Suprapubic skin (tissue), 4 donors: ENCODE measurements at regions not wholly inside any gene's neighbourhood (a gene's known extent, or its start where the extent isn't known, plus 50 kb on each side); places are given as distances from the start of the nearest gene placed in this dataset.

Experiments
- DNase-seq, 2 donors: peaks; one replicate each; pipeline ENCODE4 v3.0.0-alpha.2; 2019; ENCODE audit warnings: low spot score in 2 of 2
- H3K27ac ChIP-seq: fragments of 200-600 bp; sonication (generic); one replicate; pipeline ENCODE4 v1.5.1; 2019
- H3K27me3 ChIP-seq: fragments of 200-600 bp; sonication (generic); one replicate; pipeline ENCODE4 v1.5.1; 2019
- H3K36me3 ChIP-seq: fragments of 200-600 bp; sonication (generic); one replicate; pipeline ENCODE4 v1.5.1; 2019
- H3K4me1 ChIP-seq: fragments of 200-600 bp; sonication (generic); one replicate; pipeline ENCODE4 v1.5.1; 2019
- H3K4me3 ChIP-seq: fragments of 200-600 bp; sonication (generic); one replicate; pipeline ENCODE4 v1.5.1; 2019; ENCODE audit warnings: mild to moderate bottlenecking
- H3K9me3 ChIP-seq: fragments of 200-600 bp; sonication (generic); one replicate; pipeline ENCODE4 v1.5.1; 2019
- EP300 ChIP-seq: sonication (generic); formaldehyde crosslinking; IDR thresholded peaks from one replicate; pipeline ENCODE4 v1.6.1; 2017; ENCODE audit warnings: antibody characterized with exemption
- POLR2A ChIP-seq, 2 donors: fragments of 450-650 bp; IDR thresholded peaks; one replicate each; pipeline ENCODE4 v1.6.1; 2017; ENCODE audit warnings: antibody characterized with exemption in 2 of 2, mild to moderate bottlenecking in 2 of 2, moderate library complexity in 2 of 2
- POLR2AphosphoS5 ChIP-seq, 3 donors: sonication (generic); formaldehyde crosslinking; IDR thresholded peaks; one replicate each; pipeline ENCODE4 v1.6.1; 2017; ENCODE audit warnings: antibody characterized with exemption in 3 of 3
- WGBS: methylation state at CpG from one replicate; pipeline ENCODE4 v1.1.5; 2018; 5-methylcytosine and 5-hydroxymethylcytosine counted together
- TF ChIP-seq, protein P1 (sequence below), 2 donors: fragments of 200-600 bp in 1 of 2; fragments of 450-650 bp in 1 of 2; sonication (generic) in 1 of 2; IDR thresholded peaks; one replicate each; pipeline ENCODE4 v1.5.1; 2016 to 2019; ENCODE audit warnings: antibody characterized with exemption in 2 of 2, mild to moderate bottlenecking in 1 of 2, moderate library complexity in 1 of 2

DNA sequence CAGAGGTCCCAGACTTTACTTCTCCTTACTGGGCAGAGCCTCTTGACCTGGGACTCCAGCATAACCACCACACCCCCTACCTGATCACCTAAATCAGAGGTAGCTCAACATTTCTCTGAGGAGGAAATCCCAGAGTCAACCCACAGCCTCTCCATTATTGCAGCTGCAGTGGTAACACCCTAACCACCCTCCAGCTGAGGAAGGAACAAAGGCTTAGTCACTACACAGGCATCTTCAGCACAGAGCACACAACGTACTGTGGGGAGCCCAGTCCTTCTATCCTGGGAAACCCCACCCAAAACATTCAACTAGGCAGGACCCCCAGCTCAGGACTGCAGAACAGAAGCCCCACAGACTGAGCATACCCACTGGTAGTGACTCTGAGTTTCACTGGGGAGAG lies 824.7 kb upstream of the SLITRK5 start:
- 20% methylated on average over 1 of the region's 1 CpG for WGBS

GRCh38 chr13:86848716-86849115 lies 822.5 kb upstream of the SLITRK5 start:
- TF ChIP-seq, protein P1, sequence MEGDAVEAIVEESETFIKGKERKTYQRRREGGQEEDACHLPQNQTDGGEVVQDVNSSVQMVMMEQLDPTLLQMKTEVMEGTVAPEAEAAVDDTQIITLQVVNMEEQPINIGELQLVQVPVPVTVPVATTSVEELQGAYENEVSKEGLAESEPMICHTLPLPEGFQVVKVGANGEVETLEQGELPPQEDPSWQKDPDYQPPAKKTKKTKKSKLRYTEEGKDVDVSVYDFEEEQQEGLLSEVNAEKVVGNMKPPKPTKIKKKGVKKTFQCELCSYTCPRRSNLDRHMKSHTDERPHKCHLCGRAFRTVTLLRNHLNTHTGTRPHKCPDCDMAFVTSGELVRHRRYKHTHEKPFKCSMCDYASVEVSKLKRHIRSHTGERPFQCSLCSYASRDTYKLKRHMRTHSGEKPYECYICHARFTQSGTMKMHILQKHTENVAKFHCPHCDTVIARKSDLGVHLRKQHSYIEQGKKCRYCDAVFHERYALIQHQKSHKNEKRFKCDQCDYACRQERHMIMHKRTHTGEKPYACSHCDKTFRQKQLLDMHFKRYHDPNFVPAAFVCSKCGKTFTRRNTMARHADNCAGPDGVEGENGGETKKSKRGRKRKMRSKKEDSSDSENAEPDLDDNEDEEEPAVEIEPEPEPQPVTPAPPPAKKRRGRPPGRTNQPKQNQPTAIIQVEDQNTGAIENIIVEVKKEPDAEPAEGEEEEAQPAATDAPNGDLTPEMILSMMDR (IDR thresholded peaks at IDR 0.05), result no peak
- TF ChIP-seq EP300 (no peak), POLR2AphosphoS5 (IDR thresholded peaks at IDR 0.05) (no peak), POLR2A (IDR thresholded peaks at IDR 0.05) (no peak)
- Histone ChIP-seq H3K9me3 (no peaks in the 10 kb centered on the region), H3K27me3 (no peaks in the 10 kb centered on the region), H3K27ac (no peak overlapping the region), H3K4me1 (no peaks in the 10 kb centered on the region), H3K36me3 (no peaks in the 10 kb centered on the region), H3K4me3 (no peak overlapping the region)
- WGBS, result 100% methylated on average over 1 of the region's 1 CpG
- no peak for DNase-seq

More for the DNA sequence above, 824.7 kb upstream of the SLITRK5 start:
- DNase-seq, result no peak
- Histone ChIP-seq H3K9me3 (no peaks in the 10 kb centered on the region), H3K4me3 (no peak overlapping the region), H3K4me1 (no peaks in the 10 kb centered on the region), H3K36me3 (no peaks in the 10 kb centered on the region), H3K27ac (no peak overlapping the region), H3K27me3 (no peaks in the 10 kb centered on the region)
- TF ChIP-seq POLR2AphosphoS5 (IDR thresholded peaks at IDR 0.05) (no peak), POLR2A (IDR thresholded peaks at IDR 0.05) (no peak), EP300 (no peak)
- TF ChIP-seq, protein P1 (IDR thresholded peaks at IDR 0.05), result no peak

DNA sequence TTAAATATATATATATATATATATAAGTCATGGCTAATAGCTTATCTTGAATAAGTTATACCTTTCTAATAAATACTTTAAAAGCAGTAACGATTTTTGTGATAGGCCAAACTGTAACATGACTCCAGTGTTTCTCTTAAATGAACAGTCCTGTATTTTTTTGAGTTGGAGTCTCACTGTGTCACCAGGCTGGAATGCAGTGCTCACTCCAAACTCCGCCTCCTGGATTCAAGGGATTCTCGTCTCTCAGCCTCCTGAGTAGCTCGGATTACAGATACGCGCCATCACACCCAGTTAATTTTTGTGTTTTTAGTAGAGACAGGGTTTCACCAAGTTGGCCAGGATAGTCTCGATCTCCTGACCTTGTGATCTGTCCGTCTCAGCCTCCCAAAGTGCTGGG lies 814.2 kb upstream of the SLITRK5 start:
- no peaks in the 10 kb centered on the region for H3K4me1 ChIP-seq
- no peaks in the 10 kb centered on the region for H3K27me3 ChIP-seq
- TF ChIP-seq POLR2AphosphoS5 (IDR thresholded peaks at IDR 0.05) (no peak), EP300 (no peak), POLR2A (IDR thresholded peaks at IDR 0.05) (no peak)
- TF ChIP-seq, protein P1 (IDR thresholded peaks at IDR 0.05), result no peak
- no peaks in the 10 kb centered on the region for H3K9me3 ChIP-seq
- WGBS, result 75% methylated on average over 8 of the region's 8 CpGs
- DNase-seq, result no peak
- no peak overlapping the region for H3K4me3 ChIP-seq
- H3K27ac ChIP-seq, result no peak overlapping the region
- H3K36me3 ChIP-seq, result no peaks in the 10 kb centered on the region

GRCh38 chr13:86858216-86858615 lies 813.0 kb upstream of the SLITRK5 start:
- TF ChIP-seq, protein P1 (IDR thresholded peaks at IDR 0.05), result no peak
- TF ChIP-seq POLR2AphosphoS5 (IDR thresholded peaks at IDR 0.05) (no peak), EP300 (no peak), POLR2A (IDR thresholded peaks at IDR 0.05) (no peak)
- Histone ChIP-seq H3K4me1 (no peaks in the 10 kb centered on the region), H3K36me3 (no peaks in the 10 kb centered on the region), H3K9me3 (no peaks in the 10 kb centered on the region), H3K4me3 (no peak overlapping the region), H3K27ac (no peak overlapping the region), H3K27me3 (no peaks in the 10 kb centered on the region)
- DNase-seq, result no peak

- Histone ChIP-seq H3K4me3 (no peak overlapping the region), H3K27me3 (no peaks in the 10 kb centered on the region), H3K27ac (no peak overlapping the region), H3K4me1 (no peaks in the 10 kb centered on the region), H3K36me3 (no peaks in the 10 kb centered on the region), H3K9me3 (no peaks in the 10 kb centered on the region)
- no peak for DNase-seq
- TF ChIP-seq POLR2A (IDR thresholded peaks at IDR 0.05), result no peak
- TF ChIP-seq, protein P1 (IDR thresholded peaks at IDR 0.05), result no peak
- TF ChIP-seq POLR2AphosphoS5 (IDR thresholded peaks at IDR 0.05), result no peak
- TF ChIP-seq EP300, result no peak
Measured at GRCh38 chr13:86862137-86862536, 809.0 kb upstream of the SLITRK5 start.
